HL-60 (cell line): ENCODE measurements at regions not wholly inside any gene's neighbourhood (a gene's known extent, or its start where the extent isn't known, plus 50 kb on each side); places are given as distances from the start of the nearest gene placed in this dataset.

Source experiments
- POLR2AphosphoS5 ChIP-seq: IDR thresholded peaks from 2 replicates; pipeline ENCODE4 v1.6.1; 2012; ENCODE audit warnings: low read depth
- TF ChIP-seq, protein P1 (sequence below): IDR thresholded peaks from one replicate; pipeline ENCODE4 v1.5.1; 2011; ENCODE audit warnings: low read length, control low read depth, inconsistent platforms; ENCODE audit not compliant: insufficient read depth

DNA sequence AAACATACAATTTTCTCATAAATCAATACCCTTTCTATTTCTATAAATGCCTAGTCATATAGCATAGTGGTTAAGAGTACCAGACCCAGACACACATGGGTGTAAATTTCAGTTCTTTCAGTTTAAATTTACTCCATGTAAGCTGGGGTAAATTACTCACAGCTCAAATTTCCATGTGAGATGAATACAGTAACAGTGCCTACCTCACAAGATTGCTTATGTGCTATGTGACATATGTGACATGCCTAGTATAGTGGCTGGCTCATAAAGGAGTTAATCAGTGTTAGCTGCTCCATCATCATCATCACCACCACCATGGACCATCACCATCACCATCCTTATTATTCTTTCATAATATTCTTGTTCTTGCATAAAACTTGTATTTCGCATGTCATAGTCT, 61.6 kb upstream of the CD302 start:
- TF ChIP-seq, protein P1, sequence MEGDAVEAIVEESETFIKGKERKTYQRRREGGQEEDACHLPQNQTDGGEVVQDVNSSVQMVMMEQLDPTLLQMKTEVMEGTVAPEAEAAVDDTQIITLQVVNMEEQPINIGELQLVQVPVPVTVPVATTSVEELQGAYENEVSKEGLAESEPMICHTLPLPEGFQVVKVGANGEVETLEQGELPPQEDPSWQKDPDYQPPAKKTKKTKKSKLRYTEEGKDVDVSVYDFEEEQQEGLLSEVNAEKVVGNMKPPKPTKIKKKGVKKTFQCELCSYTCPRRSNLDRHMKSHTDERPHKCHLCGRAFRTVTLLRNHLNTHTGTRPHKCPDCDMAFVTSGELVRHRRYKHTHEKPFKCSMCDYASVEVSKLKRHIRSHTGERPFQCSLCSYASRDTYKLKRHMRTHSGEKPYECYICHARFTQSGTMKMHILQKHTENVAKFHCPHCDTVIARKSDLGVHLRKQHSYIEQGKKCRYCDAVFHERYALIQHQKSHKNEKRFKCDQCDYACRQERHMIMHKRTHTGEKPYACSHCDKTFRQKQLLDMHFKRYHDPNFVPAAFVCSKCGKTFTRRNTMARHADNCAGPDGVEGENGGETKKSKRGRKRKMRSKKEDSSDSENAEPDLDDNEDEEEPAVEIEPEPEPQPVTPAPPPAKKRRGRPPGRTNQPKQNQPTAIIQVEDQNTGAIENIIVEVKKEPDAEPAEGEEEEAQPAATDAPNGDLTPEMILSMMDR: no peak
- TF ChIP-seq POLR2AphosphoS5: no peak
